Fibroblast of the aortic adventitia (primary cell): ENCODE measurements at regions not wholly inside any gene's neighbourhood (a gene's known extent, or its start where the extent isn't known, plus 50 kb on each side); places are given as distances from the start of the nearest gene placed in this dataset.
"Not testable (repeated sequence)": the region's sequence is repeated elsewhere in the genome, so short reads cannot be mapped to it uniquely, and the experiment has no call there.

Experiments used
- DNase-seq: peaks from one replicate; pipeline ENCODE4 v3.0.0-alpha.2; 2010; ENCODE audit warnings: low read depth
- H3K4me3 ChIP-seq: 2 replicates; pipeline ENCODE4 v1.5.1; 2011; ENCODE audit warnings: low read depth, mild to moderate bottlenecking, control low read depth, low read length, moderate library complexity
- CTCF ChIP-seq: IDR thresholded peaks from 2 replicates; pipeline ENCODE4 v1.5.1; 2011; ENCODE audit warnings: mild to moderate bottlenecking, low read length, control low read depth, inconsistent platforms; ENCODE audit not compliant: insufficient read depth

- DNase-seq, result no peak
- no peak for TF ChIP-seq CTCF
- H3K4me3 ChIP-seq, result no peak overlapping the region
These were observed 157.3 kb upstream of the TFAP2D start for GRCh38 chr6:50555982-50556381.

GRCh38 chr6:50565004-50565403, 148.3 kb upstream of the TFAP2D start:
- no peak for DNase-seq
- no peak overlapping the region for H3K4me3 ChIP-seq
- TF ChIP-seq CTCF, result no peak

GRCh38 chr6:50571230-50571629, 142.1 kb upstream of the TFAP2D start:
- not testable (repeated sequence) for H3K4me3 ChIP-seq, DNase-seq

- no peak for TF ChIP-seq CTCF
- no peak overlapping the region for H3K4me3 ChIP-seq
- DNase-seq, result no peak
These were observed 127.6 kb upstream of the TFAP2D start for GRCh38 chr6:50585441-50586330.

GRCh38 chr6:50586331-50586675, 127.0 kb upstream of the TFAP2D start:
- H3K4me3 ChIP-seq, result no peak overlapping the region
- no peak for TF ChIP-seq CTCF
- no peak for DNase-seq

- TF ChIP-seq CTCF, result no peak
- no peak for DNase-seq
- H3K4me3 ChIP-seq, result no peak overlapping the region
These were observed 123.4 kb upstream of the TFAP2D start for GRCh38 chr6:50589751-50590470.

GRCh38 chr6:50591135-50591534, 122.2 kb upstream of the TFAP2D start:
- no peak for DNase-seq
- no peak overlapping the region for H3K4me3 ChIP-seq
- no peak for TF ChIP-seq CTCF
